Osteocyte (in vitro differentiated cells): ENCODE measurements at regions not wholly inside any gene's neighbourhood (a gene's known extent, or its start where the extent isn't known, plus 50 kb on each side); places are given as distances from the start of the nearest gene placed in this dataset.

Source experiments
- DNase-seq: peaks from one replicate; pipeline ENCODE4 v3.0.0; 2021; ENCODE audit warnings: mixed read lengths; ENCODE audit not compliant: unreplicated experiment; ENCODE audit errors: extremely low spot score
- H3K27ac Mint-ChIP-seq: one replicate; pipeline ENCODE4 v1.8.0; 2021; ENCODE audit warnings: mild to moderate bottlenecking, mixed read lengths; ENCODE audit not compliant: unreplicated experiment
- H3K27me3 Mint-ChIP-seq: one replicate; pipeline ENCODE4 v1.8.0; 2021; ENCODE audit warnings: mixed read lengths; ENCODE audit not compliant: unreplicated experiment
- H3K36me3 Mint-ChIP-seq: one replicate; pipeline ENCODE4 v1.8.0; 2021; ENCODE audit warnings: mixed read lengths; ENCODE audit not compliant: unreplicated experiment
- H3K4me1 Mint-ChIP-seq: one replicate; pipeline ENCODE4 v1.8.0; 2021; ENCODE audit warnings: mixed read lengths; ENCODE audit not compliant: unreplicated experiment
- H3K4me3 Mint-ChIP-seq: one replicate; pipeline ENCODE4 v1.8.0; 2021; ENCODE audit warnings: mild to moderate bottlenecking, moderate library complexity, mixed read lengths; ENCODE audit not compliant: unreplicated experiment
- H3K9me3 Mint-ChIP-seq: one replicate; pipeline ENCODE4 v1.8.0; 2021; ENCODE audit warnings: mixed read lengths; ENCODE audit not compliant: unreplicated experiment
- CTCF ChIP-seq: fragments of 200-600 bp; sonication (generic); IDR thresholded peaks from 2 replicates; pipeline ENCODE4 v1.5.0; 2021; ENCODE audit warnings: antibody characterized with exemption, mild to moderate bottlenecking, moderate library complexity

GRCh38 chr11:95544095-95544856 lies 245.3 kb downstream of the FAM76B start:
- Mint-ChIP-seq H3K4me1 (peaks cover 32% of the 10 kb centered on the region), H3K4me3 (no peak overlapping the region), H3K36me3 (no peaks in the 10 kb centered on the region), H3K27ac (no peak overlapping the region), H3K27me3 (peaks cover 5% of the 10 kb centered on the region), H3K9me3 (no peaks in the 10 kb centered on the region)
- no peak for TF ChIP-seq CTCF
- no peak for DNase-seq

GRCh38 chr11:95542868-95543551 lies 246.6 kb downstream of the FAM76B start:
- no peaks in the 10 kb centered on the region for H3K9me3 Mint-ChIP-seq
- peaks cover 17% of the 10 kb centered on the region for H3K27me3 Mint-ChIP-seq
- H3K27ac Mint-ChIP-seq = no peak overlapping the region
- no peak for DNase-seq
- no peak overlapping the region for H3K4me3 Mint-ChIP-seq
- no peaks in the 10 kb centered on the region for H3K36me3 Mint-ChIP-seq
- peaks cover 23% of the 10 kb centered on the region for H3K4me1 Mint-ChIP-seq
- TF ChIP-seq CTCF = no peak

GRCh38 chr11:95541715-95542114 lies 247.9 kb downstream of the FAM76B start:
- no peak for DNase-seq
- H3K27ac Mint-ChIP-seq = no peak overlapping the region
- no peaks in the 10 kb centered on the region for H3K9me3 Mint-ChIP-seq
- H3K27me3 Mint-ChIP-seq = peaks cover 17% of the 10 kb centered on the region
- peaks cover 10% of the 10 kb centered on the region for H3K4me1 Mint-ChIP-seq
- H3K36me3 Mint-ChIP-seq = no peaks in the 10 kb centered on the region
- no peak for TF ChIP-seq CTCF
- H3K4me3 Mint-ChIP-seq = no peak overlapping the region

GRCh38 chr11:95536047-95536690 lies 253.4 kb downstream of the FAM76B start:
- peaks cover 23% of the 10 kb centered on the region for H3K27me3 Mint-ChIP-seq
- peaks cover 2% of the 10 kb centered on the region for H3K4me1 Mint-ChIP-seq
- peaks cover 8% of the 10 kb centered on the region for H3K9me3 Mint-ChIP-seq
- H3K4me3 Mint-ChIP-seq = no peak overlapping the region
- no peak for TF ChIP-seq CTCF
- no peak overlapping the region for H3K27ac Mint-ChIP-seq
- DNase-seq = no peak
- H3K36me3 Mint-ChIP-seq = peaks cover 4% of the 10 kb centered on the region

- TF ChIP-seq CTCF = no peak
- Mint-ChIP-seq H3K4me1 (no peaks in the 10 kb centered on the region), H3K27ac (no peak overlapping the region), H3K4me3 (no peak overlapping the region), H3K9me3 (peaks cover 8% of the 10 kb centered on the region), H3K36me3 (peaks cover 4% of the 10 kb centered on the region), H3K27me3 (peaks cover 24% of the 10 kb centered on the region)
- DNase-seq = no peak
Observed at GRCh38 chr11:95534809-95535208, 254.8 kb downstream of the FAM76B start.
